ENCODE measurements at regions not wholly inside any gene's neighbourhood (a gene's known extent, or its start where the extent isn't known, plus 50 kb on each side); places are given as distances from the start of the nearest gene placed in this dataset.

GRCh38 chr2:21372654-21373053 is 248.9 kb downstream of the TDRD15 start:
- no peaks in the 10 kb centered on the region for H3K4me1 ChIP-seq (ENCODE audit: insufficient read depth, low read length)
- DNase-seq (ENCODE audit: low spot score) = peak; percentile 39
- no peak overlapping the region for H3K4me3 ChIP-seq (replicated peaks in 1 of 3; ENCODE audit: insufficient read depth in 1 of 3, low read depth in 2 of 3, low read length in 3 of 3)
- H3K27me3 ChIP-seq (ENCODE audit: control insufficient read depth in 1 of 2, insufficient read depth in 2 of 2, low read length in 2 of 2) = 0 out of 5 replicates have a peak, but pooled peaks cover 0 to 2% of the 10 kb centered on the region in 2 experiments
- H3K36me3 ChIP-seq (replicated peaks in 1 of 2; ENCODE audit: control insufficient read depth in 1 of 2, insufficient read depth in 2 of 2, low read length in 2 of 2) = no peaks in the 10 kb centered on the region
- CTCF ChIA-PET (ENCODE audit: low intra/inter-chr PET ratio, low total read pairs) = no interaction called here
- BruUV-seq (replicated peaks) = no TSS peak
- POLR2A ChIA-PET = no interaction called here
- WGBS (ENCODE audit: low lambda C conversion rate) = 3% methylated on average over 2 of the region's 2 CpGs
- FAIRE-seq = peak; percentile 48
- H4K20me1 ChIP-seq (ENCODE audit: insufficient read depth, low read length) = no peaks in the 10 kb centered on the region
- in situ Hi-C loops (cut with HindIII; ENCODE audit: extremely low pct_ligation_motif_present, low pct_unique_long_range_greater_than_20kb) (no loop called here), intact Hi-C loops (cut with micrococcal nuclease; ENCODE audit: unreplicated experiment) (no loop called here)
- TF ChIP-seq STAG1 (CRISPR knock-in tag; IDR thresholded peaks at IDR 0.05) (peak; percentile 36; the same call in 1 of the 2 replicates), SMC3 (IDR thresholded peaks at IDR 0.05; ENCODE audit: low read length) (peak; percentile 24; the same call in 1 of the 2 replicates), NR1H2 (CRISPR knock-in tag; IDR thresholded peaks at IDR 0.05; ENCODE audit: borderline replicate concordance, low read depth) (no peak), CTCF (CRISPR knock-in tag; IDR thresholded peaks at IDR 0.05) (peak; percentile 57), REPIN1 (CRISPR knock-in tag; IDR thresholded peaks at IDR 0.05; ENCODE audit: borderline replicate concordance, low read depth) (0 out of 2 replicates have a peak, but pooled peaks have one; percentile 27), ZNF569 (CRISPR knock-in tag; IDR thresholded peaks at IDR 0.05; ENCODE audit: borderline replicate concordance) (no peak)
- peak; percentile 85 for ATAC-seq
- H3K27ac ChIP-seq (ENCODE audit: extremely low read length, insufficient read depth, low read length) = no peak overlapping the region
- H3K9me3 ChIP-seq (ENCODE audit: low read length) = no peaks in the 10 kb centered on the region
- H3K9ac ChIP-seq (ENCODE audit: insufficient read depth, low read depth, low read length) = no peak overlapping the region
- H3K79me2 ChIP-seq (ENCODE audit: insufficient read depth, low read length) = no peaks in the 10 kb centered on the region
- no peak overlapping the region for H2AFZ ChIP-seq (ENCODE audit: low read length)
- H3K4me2 ChIP-seq (ENCODE audit: low read depth, low read length) = no peak overlapping the region

GRCh38 chr2:21376864-21377263 is 253.1 kb downstream of the TDRD15 start:
- Histone ChIP-seq H3K9ac (ENCODE audit: insufficient read depth, low read depth, low read length) (no peak overlapping the region), H3K4me1 (ENCODE audit: insufficient read depth, low read length) (no peaks in the 10 kb centered on the region), H3K4me3 (replicated peaks in 1 of 3; ENCODE audit: insufficient read depth in 1 of 3, low read depth in 2 of 3, low read length in 3 of 3) (no peak overlapping the region), H3K9me3 (ENCODE audit: low read length) (no peaks in the 10 kb centered on the region), H3K79me2 (ENCODE audit: insufficient read depth, low read length) (no peaks in the 10 kb centered on the region), H2AFZ (ENCODE audit: low read length) (no peak overlapping the region), H4K20me1 (ENCODE audit: insufficient read depth, low read length) (no peaks in the 10 kb centered on the region), H3K27me3 (ENCODE audit: control insufficient read depth in 1 of 2, insufficient read depth in 2 of 2, low read length in 2 of 2) (0 out of 5 replicates have a peak, but pooled peaks cover 0 to 3% of the 10 kb centered on the region in 2 experiments), H3K36me3 (replicated peaks in 1 of 2; ENCODE audit: control insufficient read depth in 1 of 2, insufficient read depth in 2 of 2, low read length in 2 of 2) (no peaks in the 10 kb centered on the region), H3K4me2 (ENCODE audit: low read depth, low read length) (no peak overlapping the region), H3K27ac (ENCODE audit: extremely low read length, insufficient read depth, low read length) (no peak overlapping the region)
- DNase-seq (ENCODE audit: low spot score) (no peak), FAIRE-seq (no peak), ATAC-seq (no peak)
- in situ Hi-C loops (cut with HindIII; ENCODE audit: extremely low pct_ligation_motif_present, low pct_unique_long_range_greater_than_20kb) = no loop called here
- intact Hi-C loops (cut with micrococcal nuclease; ENCODE audit: unreplicated experiment) = no loop called here
- no TSS peak for BruUV-seq (replicated peaks)
- POLR2A ChIA-PET = no interaction called here
- TF ChIP-seq ZNF777 (CRISPR knock-in tag; IDR thresholded peaks at IDR 0.05) (no peak), ARNT (IDR thresholded peaks at IDR 0.05) (no peak), ZNF746 (CRISPR knock-in tag; IDR thresholded peaks at IDR 0.05) (no peak), ZFX (CRISPR knock-in tag; IDR thresholded peaks at IDR 0.05; ENCODE audit: low read depth) (no peak), ZNF605 (CRISPR knock-in tag; IDR thresholded peaks at IDR 0.05) (no peak), ATF3 (CRISPR knock-in tag; IDR thresholded peaks at IDR 0.05) (no peak), ZNF580 (CRISPR knock-in tag; IDR thresholded peaks at IDR 0.05; ENCODE audit: borderline replicate concordance, low read depth) (no peak), SIN3B (IDR thresholded peaks at IDR 0.05; ENCODE audit: low read length) (no peak), SMC3 (IDR thresholded peaks at IDR 0.05; ENCODE audit: low read length) (no peak), THRA (CRISPR knock-in tag; IDR thresholded peaks at IDR 0.05; ENCODE audit: borderline replicate concordance) (no peak)
- CTCF ChIA-PET (ENCODE audit: low intra/inter-chr PET ratio, low total read pairs) = no interaction called here
- WGBS (ENCODE audit: low lambda C conversion rate) = 21% methylated on average over 3 of the region's 3 CpGs

Measured in HepG2 (cell line).